Sigmoid colon (tissue), 4 donors: ENCODE measurements at regions not wholly inside any gene's neighbourhood (a gene's known extent, or its start where the extent isn't known, plus 50 kb on each side); places are given as distances from the start of the nearest gene placed in this dataset.

Experiments used
- EP300 ChIP-seq, 4 donors: sonication (generic); formaldehyde crosslinking; IDR thresholded peaks; one replicate each; pipeline ENCODE4 v1.6.1; 2017; ENCODE audit warnings: antibody characterized with exemption in 4 of 4
- POLR2A ChIP-seq, 2 donors: fragments of 450-650 bp; IDR thresholded peaks; one replicate each; pipeline ENCODE4 v1.6.1; 2016; ENCODE audit warnings: antibody characterized with exemption in 2 of 2, mild to moderate bottlenecking in 2 of 2, moderate library complexity in 2 of 2
- POLR2AphosphoS5 ChIP-seq, 4 donors: sonication (generic); formaldehyde crosslinking; IDR thresholded peaks; one replicate each; pipeline ENCODE4 v1.6.1; 2017; ENCODE audit warnings: antibody characterized with exemption in 4 of 4
- TF ChIP-seq, protein P1 (sequence below), 4 experiments: fragments of 450-650 bp in 3 of 4; fragments of 200-600 bp in 1 of 4; IDR thresholded peaks; one replicate each; pipeline ENCODE4 v1.5.1; 2016 to 2019; ENCODE audit warnings: antibody characterized with exemption in 4 of 4, mild to moderate bottlenecking in 3 of 4, moderate library complexity in 2 of 4

DNA sequence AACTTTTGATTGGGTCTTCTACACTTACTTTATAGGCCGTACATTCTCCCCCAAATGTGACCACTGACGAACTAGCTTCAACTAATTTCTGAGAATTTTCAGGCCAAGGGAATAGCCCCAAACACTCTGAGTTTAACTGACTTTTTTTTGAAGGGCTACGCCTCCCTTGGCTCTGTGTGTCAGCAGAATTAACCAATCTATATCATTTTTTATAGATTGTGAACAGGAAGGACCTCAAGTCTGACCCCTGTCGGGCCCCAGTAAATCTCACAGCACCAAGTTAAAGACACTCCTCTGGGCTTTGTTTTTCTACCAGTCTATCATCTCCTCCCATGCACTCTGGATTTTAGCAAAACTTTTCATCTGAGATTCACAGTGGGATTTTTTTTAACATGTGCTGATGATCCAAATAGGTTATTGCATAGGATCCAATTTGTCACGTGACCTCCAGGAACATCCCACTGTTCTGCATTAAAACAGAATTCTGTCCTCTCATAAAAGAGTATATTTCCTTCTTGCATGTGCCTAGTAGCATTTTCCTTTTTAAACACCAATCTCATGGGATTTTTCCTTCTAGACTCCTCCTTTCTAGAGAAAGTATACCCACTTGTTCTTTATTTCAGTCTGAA is 307.1 kb downstream of the OSR1 start:
- TF ChIP-seq, protein P1, sequence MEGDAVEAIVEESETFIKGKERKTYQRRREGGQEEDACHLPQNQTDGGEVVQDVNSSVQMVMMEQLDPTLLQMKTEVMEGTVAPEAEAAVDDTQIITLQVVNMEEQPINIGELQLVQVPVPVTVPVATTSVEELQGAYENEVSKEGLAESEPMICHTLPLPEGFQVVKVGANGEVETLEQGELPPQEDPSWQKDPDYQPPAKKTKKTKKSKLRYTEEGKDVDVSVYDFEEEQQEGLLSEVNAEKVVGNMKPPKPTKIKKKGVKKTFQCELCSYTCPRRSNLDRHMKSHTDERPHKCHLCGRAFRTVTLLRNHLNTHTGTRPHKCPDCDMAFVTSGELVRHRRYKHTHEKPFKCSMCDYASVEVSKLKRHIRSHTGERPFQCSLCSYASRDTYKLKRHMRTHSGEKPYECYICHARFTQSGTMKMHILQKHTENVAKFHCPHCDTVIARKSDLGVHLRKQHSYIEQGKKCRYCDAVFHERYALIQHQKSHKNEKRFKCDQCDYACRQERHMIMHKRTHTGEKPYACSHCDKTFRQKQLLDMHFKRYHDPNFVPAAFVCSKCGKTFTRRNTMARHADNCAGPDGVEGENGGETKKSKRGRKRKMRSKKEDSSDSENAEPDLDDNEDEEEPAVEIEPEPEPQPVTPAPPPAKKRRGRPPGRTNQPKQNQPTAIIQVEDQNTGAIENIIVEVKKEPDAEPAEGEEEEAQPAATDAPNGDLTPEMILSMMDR (IDR thresholded peaks at IDR 0.05): no peak
- TF ChIP-seq POLR2A (IDR thresholded peaks at IDR 0.05) (no peak), POLR2AphosphoS5 (IDR thresholded peaks at IDR 0.05) (no peak), EP300 (IDR thresholded peaks at IDR 0.05) (no peak)
